Activated CD8-positive, alpha-beta T cell treated with anti-CD3 and anti-CD28 coated beads for 36 hours (primary cell): ENCODE measurements at regions not wholly inside any gene's neighbourhood (a gene's known extent, or its start where the extent isn't known, plus 50 kb on each side); places are given as distances from the start of the nearest gene placed in this dataset.
"Not testable (repeated sequence)": the region's sequence is repeated elsewhere in the genome, so short reads cannot be mapped to it uniquely, and the experiment has no call there.

Experiments used
- ATAC-seq: fragments of 200-7000 bp; cut with Tn5 transposase; one replicate; pipeline ENCODE4 v1.10.0; 2021; ENCODE audit warnings: mild to moderate bottlenecking, moderate library complexity
- CTCF ChIA-PET: fragments of 350-600 bp; sonication (Branson Sonifier 250); formaldehyde crosslinking; loops from one replicate; lab custom pipeline; 2021; ENCODE audit warnings: antibody characterized with exemption; lab: Charles Lee
- POLR2A ChIA-PET: fragments of 350-600 bp; sonication (Branson Sonifier 250); formaldehyde crosslinking; loops from one replicate; lab custom pipeline; 2021; ENCODE audit warnings: antibody characterized with exemption; lab: Charles Lee
- DNase-seq: peaks from one replicate; pipeline ENCODE4 v3.0.0-alpha.2; 2020
- H3K27ac Mint-ChIP-seq: one replicate; pipeline ENCODE4 v1.8.0; 2021; ENCODE audit warnings: mild to moderate bottlenecking, mixed read lengths
- H3K27me3 Mint-ChIP-seq: one replicate; pipeline ENCODE4 v1.8.0; 2021; ENCODE audit warnings: mixed read lengths
- H3K36me3 Mint-ChIP-seq: one replicate; pipeline ENCODE4 v1.8.0; 2021; ENCODE audit warnings: low read depth, mixed read lengths
- H3K4me1 Mint-ChIP-seq: one replicate; pipeline ENCODE4 v1.8.0; 2021; ENCODE audit warnings: low read depth, mixed read lengths
- H3K4me3 Mint-ChIP-seq: one replicate; pipeline ENCODE4 v1.8.0; 2021; ENCODE audit warnings: mild to moderate bottlenecking, moderate library complexity, mixed read lengths
- H3K9me3 Mint-ChIP-seq: one replicate; pipeline ENCODE4 v1.8.0; 2021; ENCODE audit warnings: mixed read lengths
- intact Hi-C: fragments of 100-400 bp; cut with micrococcal nuclease; formaldehyde crosslinking; loops from one replicate; pipeline ENCODE4 v1.10.0; 2022
- TF ChIP-seq, protein P1 (sequence below): fragments of 200-600 bp; IDR thresholded peaks from one replicate; pipeline ENCODE4 v1.8.0; 2022; ENCODE audit warnings: antibody characterized with exemption, mild to moderate bottlenecking

DNA sequence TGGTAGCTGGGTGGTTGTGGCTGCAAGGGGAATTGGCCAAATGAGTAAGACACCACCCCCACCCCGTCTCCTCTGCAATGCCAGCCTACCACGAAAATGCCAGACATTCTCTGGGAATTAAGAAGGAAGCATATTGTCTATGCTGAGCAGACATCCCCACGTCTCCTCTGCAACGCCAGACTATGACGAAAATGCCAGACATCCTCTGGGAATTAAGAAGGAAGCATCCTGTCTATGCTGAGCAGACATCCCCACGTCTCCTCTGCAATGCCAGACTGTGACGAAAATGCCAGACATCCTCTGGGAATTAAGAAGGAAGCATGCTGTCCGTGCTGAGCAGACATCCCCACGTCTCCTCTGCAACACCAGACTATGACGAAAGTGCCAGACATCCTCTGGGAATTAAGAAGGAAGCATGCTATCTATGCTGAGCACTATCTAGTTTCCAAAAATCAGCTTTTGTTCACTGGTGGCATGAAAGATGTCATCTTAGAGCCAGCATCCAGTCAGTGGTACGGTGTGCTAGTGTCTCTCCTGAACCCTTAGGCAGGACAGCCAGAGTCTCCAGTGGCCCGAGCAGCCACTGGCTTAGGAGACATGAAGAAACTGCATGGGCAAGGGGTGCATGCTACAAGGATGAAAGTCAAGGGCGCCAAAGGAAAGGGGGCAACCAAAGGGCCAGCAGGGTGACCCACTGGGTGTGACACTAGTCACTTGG, 339.8 kb upstream of the FRG1 start:
- POLR2A ChIA-PET = no interaction called here
- TF ChIP-seq, protein P1, sequence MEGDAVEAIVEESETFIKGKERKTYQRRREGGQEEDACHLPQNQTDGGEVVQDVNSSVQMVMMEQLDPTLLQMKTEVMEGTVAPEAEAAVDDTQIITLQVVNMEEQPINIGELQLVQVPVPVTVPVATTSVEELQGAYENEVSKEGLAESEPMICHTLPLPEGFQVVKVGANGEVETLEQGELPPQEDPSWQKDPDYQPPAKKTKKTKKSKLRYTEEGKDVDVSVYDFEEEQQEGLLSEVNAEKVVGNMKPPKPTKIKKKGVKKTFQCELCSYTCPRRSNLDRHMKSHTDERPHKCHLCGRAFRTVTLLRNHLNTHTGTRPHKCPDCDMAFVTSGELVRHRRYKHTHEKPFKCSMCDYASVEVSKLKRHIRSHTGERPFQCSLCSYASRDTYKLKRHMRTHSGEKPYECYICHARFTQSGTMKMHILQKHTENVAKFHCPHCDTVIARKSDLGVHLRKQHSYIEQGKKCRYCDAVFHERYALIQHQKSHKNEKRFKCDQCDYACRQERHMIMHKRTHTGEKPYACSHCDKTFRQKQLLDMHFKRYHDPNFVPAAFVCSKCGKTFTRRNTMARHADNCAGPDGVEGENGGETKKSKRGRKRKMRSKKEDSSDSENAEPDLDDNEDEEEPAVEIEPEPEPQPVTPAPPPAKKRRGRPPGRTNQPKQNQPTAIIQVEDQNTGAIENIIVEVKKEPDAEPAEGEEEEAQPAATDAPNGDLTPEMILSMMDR = no peak
- ATAC-seq (no peak), DNase-seq (no peak)
- Mint-ChIP-seq H3K27me3 (no peaks in the 10 kb centered on the region), H3K4me3 (no peak overlapping the region), H3K36me3 (no peaks in the 10 kb centered on the region), H3K4me1 (no peaks in the 10 kb centered on the region), H3K9me3 (peaks cover 2% of the 10 kb centered on the region), H3K27ac (no peak overlapping the region)
- CTCF ChIA-PET = no interaction called here
- intact Hi-C loops = no loop called here

- ATAC-seq, H3K36me3 Mint-ChIP-seq, POLR2A ChIA-PET: not testable (repeated sequence)
These were observed 337.8 kb upstream of the FRG1 start for GRCh38 chr4:189602827-189603226.

GRCh38 chr4:189610571-189610970, 330.1 kb upstream of the FRG1 start:
- H3K27ac Mint-ChIP-seq, H3K4me3 Mint-ChIP-seq, CTCF ChIA-PET, intact Hi-C loops, H3K4me1 Mint-ChIP-seq, H3K36me3 Mint-ChIP-seq, POLR2A ChIA-PET, ATAC-seq, DNase-seq, H3K9me3 Mint-ChIP-seq, H3K27me3 Mint-ChIP-seq: not testable (repeated sequence)

More at GRCh38 chr4:189602827-189603226, 337.8 kb upstream of the FRG1 start:
- H3K4me3 Mint-ChIP-seq, DNase-seq, CTCF ChIA-PET, H3K27ac Mint-ChIP-seq, H3K27me3 Mint-ChIP-seq, H3K4me1 Mint-ChIP-seq, intact Hi-C loops, H3K9me3 Mint-ChIP-seq: not testable (repeated sequence)

DNA sequence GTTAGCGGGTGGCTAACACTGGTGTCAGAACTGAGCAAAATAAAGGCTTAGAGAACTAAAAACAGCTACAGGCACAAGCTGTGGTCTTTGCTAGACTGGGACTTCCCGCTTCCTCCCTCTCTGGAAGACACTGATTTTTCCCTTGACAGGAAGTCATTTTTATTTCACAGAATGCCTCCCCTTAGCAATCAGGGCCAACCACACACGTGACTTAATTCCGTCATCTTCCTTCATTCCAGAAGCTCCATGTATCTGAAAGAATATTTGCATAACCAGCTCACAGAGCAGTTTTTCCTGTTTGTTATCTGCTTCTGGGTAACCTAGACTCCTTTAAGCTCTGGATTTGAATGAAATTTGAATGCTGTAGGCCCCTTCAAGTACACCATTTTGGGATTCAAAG, 327.5 kb upstream of the FRG1 start:
- ATAC-seq (no peak), DNase-seq (no peak)
- TF ChIP-seq, protein P1 = no peak
- Mint-ChIP-seq H3K4me3 (no peak overlapping the region), H3K4me1 (no peaks in the 10 kb centered on the region), H3K9me3 (no peaks in the 10 kb centered on the region), H3K36me3 (no peaks in the 10 kb centered on the region), H3K27me3 (no peaks in the 10 kb centered on the region), H3K27ac (no peak overlapping the region)
- ChIA-PET POLR2A (no interaction called here), CTCF (no interaction called here)
- intact Hi-C loops = no loop called here

- DNase-seq = no peak
- no peaks in the 10 kb centered on the region for H3K36me3 Mint-ChIP-seq
- H3K4me3 Mint-ChIP-seq = no peak overlapping the region
- no peaks in the 10 kb centered on the region for H3K9me3 Mint-ChIP-seq
- TF ChIP-seq, protein P1 = no peak
- CTCF ChIA-PET = no interaction called here
- intact Hi-C loops = no loop called here
- no peaks in the 10 kb centered on the region for H3K4me1 Mint-ChIP-seq
- no peak overlapping the region for H3K27ac Mint-ChIP-seq
- no peak for ATAC-seq
- H3K27me3 Mint-ChIP-seq = no peaks in the 10 kb centered on the region
- POLR2A ChIA-PET = no interaction called here
These were observed 325.4 kb upstream of the FRG1 start for GRCh38 chr4:189615217-189615663.

DNA sequence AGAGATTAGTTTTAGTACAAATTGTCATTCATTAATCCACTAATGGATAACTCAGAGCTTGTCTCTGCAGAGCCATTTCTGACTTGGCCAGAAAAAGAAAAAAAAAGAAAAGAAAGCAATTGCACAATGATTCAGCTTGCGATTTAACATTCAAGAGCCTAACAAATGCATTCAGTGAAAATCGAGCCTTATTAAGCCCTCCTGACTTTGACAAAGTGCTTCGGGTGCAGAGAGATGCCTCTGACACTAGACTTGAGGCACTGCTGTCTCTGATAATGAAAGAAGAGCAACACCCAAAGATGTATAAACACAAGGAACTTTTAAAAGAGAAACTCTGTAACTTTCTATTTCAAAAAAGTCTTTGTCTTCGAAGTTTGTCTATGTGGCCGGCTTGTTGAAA, 322.9 kb upstream of the FRG1 start:
- H3K27ac Mint-ChIP-seq, POLR2A ChIA-PET, H3K27me3 Mint-ChIP-seq, H3K4me3 Mint-ChIP-seq, CTCF ChIA-PET, DNase-seq, H3K36me3 Mint-ChIP-seq, ATAC-seq, H3K9me3 Mint-ChIP-seq, intact Hi-C loops, H3K4me1 Mint-ChIP-seq: not testable (repeated sequence)

- H3K4me1 Mint-ChIP-seq, H3K4me3 Mint-ChIP-seq, H3K27ac Mint-ChIP-seq, H3K36me3 Mint-ChIP-seq, H3K9me3 Mint-ChIP-seq, ATAC-seq, POLR2A ChIA-PET, DNase-seq, intact Hi-C loops, CTCF ChIA-PET, H3K27me3 Mint-ChIP-seq: not testable (repeated sequence)
These were observed 321.0 kb upstream of the FRG1 start for GRCh38 chr4:189619441-189620250.

- H3K4me1 Mint-ChIP-seq, H3K9me3 Mint-ChIP-seq, H3K27ac Mint-ChIP-seq, POLR2A ChIA-PET, H3K4me3 Mint-ChIP-seq, intact Hi-C loops, H3K36me3 Mint-ChIP-seq, CTCF ChIA-PET, H3K27me3 Mint-ChIP-seq, DNase-seq, ATAC-seq: not testable (repeated sequence)
These were observed 318.1 kb upstream of the FRG1 start for GRCh38 chr4:189622574-189622973.

DNA sequence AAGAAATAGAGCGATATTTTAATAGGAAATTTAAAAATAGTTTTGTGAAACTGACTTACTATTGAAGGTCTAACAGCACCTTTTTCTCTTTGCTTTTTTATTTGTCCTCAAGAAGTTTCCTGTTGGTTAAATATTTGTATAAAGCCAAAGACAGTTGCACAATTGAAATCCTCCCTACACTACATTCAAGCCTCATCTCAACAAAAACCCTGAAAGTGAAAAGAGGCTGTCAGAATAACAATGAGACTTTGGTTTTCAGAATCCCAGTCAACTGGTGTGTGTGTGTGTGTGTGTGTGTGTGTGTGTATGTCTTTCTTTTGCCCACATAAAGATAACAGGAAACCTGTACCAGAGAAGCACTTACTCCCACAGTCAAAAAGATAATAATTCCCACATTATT, 313.6 kb upstream of the FRG1 start:
- CTCF ChIA-PET, POLR2A ChIA-PET, H3K27me3 Mint-ChIP-seq, DNase-seq, H3K4me3 Mint-ChIP-seq, ATAC-seq, H3K9me3 Mint-ChIP-seq, H3K36me3 Mint-ChIP-seq, H3K27ac Mint-ChIP-seq, H3K4me1 Mint-ChIP-seq, intact Hi-C loops: not testable (repeated sequence)
